ENCODE measurements at regions not wholly inside any gene's neighbourhood (a gene's known extent, or its start where the extent isn't known, plus 50 kb on each side); places are given as distances from the start of the nearest gene placed in this dataset.

GRCh38 chr11:109745996-109746625, 324.1 kb downstream of the C11orf87 start:
- no peak for DNase-seq

- peak in 1 of 58 donors; percentile 2 for DNase-seq
These were observed 325.8 kb downstream of the C11orf87 start for GRCh38 chr11:109747839-109748238.

GRCh38 chr11:109749476-109749875, 327.5 kb downstream of the C11orf87 start:
- no peak for DNase-seq

GRCh38 chr11:109750964-109751363, 329.0 kb downstream of the C11orf87 start:
- DNase-seq, result no peak

GRCh38 chr11:109752212-109752825, 330.3 kb downstream of the C11orf87 start:
- DNase-seq, result no peak

- DNase-seq, result no peak
These were observed 334.5 kb downstream of the C11orf87 start for GRCh38 chr11:109756521-109756920.

GRCh38 chr11:109756951-109757350, 335.0 kb downstream of the C11orf87 start:
- peak in 10 of 58 donors; percentile 2 to 48 (median 6) for DNase-seq

GRCh38 chr11:109762546-109762945, 330.6 kb upstream of the ZC3H12C start:
- no peak for DNase-seq

- no peak for DNase-seq
These were observed 327.4 kb upstream of the ZC3H12C start for GRCh38 chr11:109765709-109766311.

GRCh38 chr11:109769858-109770257, 323.3 kb upstream of the ZC3H12C start:
- no peak for DNase-seq

GRCh38 chr11:109770323-109770722, 322.9 kb upstream of the ZC3H12C start:
- no peak for DNase-seq

GRCh38 chr11:109772892-109773291, 320.3 kb upstream of the ZC3H12C start:
- peak in 20 of 58 donors; percentile 3 to 58 (median 18) for DNase-seq

- DNase-seq, result no peak
These were observed 317.5 kb upstream of the ZC3H12C start for GRCh38 chr11:109775686-109776085.

- no peak for DNase-seq
These were observed 310.2 kb upstream of the ZC3H12C start for GRCh38 chr11:109783014-109783413.

- DNase-seq, result no peak
These were observed 309.4 kb upstream of the ZC3H12C start for GRCh38 chr11:109783840-109784239.

GRCh38 chr11:109784536-109784935, 308.7 kb upstream of the ZC3H12C start:
- DNase-seq, result no peak

GRCh38 chr11:109785198-109785597, 308.0 kb upstream of the ZC3H12C start:
- no peak for DNase-seq

GRCh38 chr11:109785714-109786113, 307.5 kb upstream of the ZC3H12C start:
- DNase-seq, result no peak

- DNase-seq, result no peak
These were observed 304.2 kb upstream of the ZC3H12C start for GRCh38 chr11:109788948-109789490.

- no peak for DNase-seq
These were observed 303.3 kb upstream of the ZC3H12C start for GRCh38 chr11:109789901-109790300.

- no peak for DNase-seq
These were observed 301.9 kb upstream of the ZC3H12C start for GRCh38 chr11:109791337-109791736.

GRCh38 chr11:109794501-109794900, 298.7 kb upstream of the ZC3H12C start:
- no peak for DNase-seq

- no peak for DNase-seq
These were observed 298.0 kb upstream of the ZC3H12C start for GRCh38 chr11:109795234-109795633.
